Spleen (tissue), 11 donors: ENCODE measurements at regions not wholly inside any gene's neighbourhood (a gene's known extent, or its start where the extent isn't known, plus 50 kb on each side); places are given as distances from the start of the nearest gene placed in this dataset.
"Not testable (repeated sequence)": the region's sequence is repeated elsewhere in the genome, so short reads cannot be mapped to it uniquely, and the experiment has no call there.

Experiments
- DNase-seq: peaks from one replicate; pipeline ENCODE4 v3.0.0-alpha.2; 2020
- H3K27ac ChIP-seq, 8 donors: fragments of 200-600 bp; sonication (generic) in 7 of 8; 1 replicate in 4 of 8; 2 replicates in 4 of 8; pipeline versions ENCODE4 v1.5.0 to v1.8.0; 2016 to 2021; ENCODE audit warnings: inconsistent platforms in 4 of 8, mild to moderate bottlenecking in 4 of 8, moderate library complexity in 1 of 8
- H3K27me3 ChIP-seq, 7 donors: fragments of 200-600 bp; sonication (generic) in 6 of 7; replicated peaks in 1 of 7; 1 replicate in 4 of 7; 2 replicates in 3 of 7; pipeline versions ENCODE4 v1.5.0 to v1.8.0; 2016 to 2021; ENCODE audit warnings: inconsistent platforms in 3 of 7, mild to moderate bottlenecking in 1 of 7
- H3K36me3 ChIP-seq, 6 donors: fragments of 200-600 bp; sonication (generic) in 5 of 6; 1 replicate in 4 of 6; 2 replicates in 2 of 6; pipeline versions ENCODE4 v1.5.0 to v1.8.0; 2016 to 2021; ENCODE audit warnings: inconsistent platforms in 2 of 6
- H3K4me1 ChIP-seq, 6 donors: fragments of 200-600 bp; sonication (generic) in 5 of 6; 1 replicate in 3 of 6; 2 replicates in 3 of 6; pipeline versions ENCODE4 v1.5.0 to v1.8.0; 2016 to 2021; ENCODE audit warnings: inconsistent platforms in 3 of 6
- H3K4me3 ChIP-seq, 8 donors: fragments of 200-600 bp; sonication (generic) in 7 of 8; 1 replicate in 4 of 8; 2 replicates in 4 of 8; pipeline versions ENCODE4 v1.5.0 to v1.8.0; 2016 to 2021; ENCODE audit warnings: inconsistent platforms in 4 of 8, mild to moderate bottlenecking in 4 of 8, moderate library complexity in 2 of 8
- H3K9me3 ChIP-seq, 8 donors: fragments of 200-600 bp; sonication (generic) in 7 of 8; 1 replicate in 4 of 8; 2 replicates in 4 of 8; pipeline versions ENCODE4 v1.5.0 to v1.8.0; 2016 to 2021; ENCODE audit warnings: inconsistent platforms in 4 of 8
- POLR2A ChIP-seq, 3 donors: fragments of 450-650 bp; IDR thresholded peaks; one replicate each; pipeline ENCODE4 v1.5.1; 2017; ENCODE audit warnings: antibody characterized with exemption in 3 of 3, mild to moderate bottlenecking in 1 of 3
- POLR2AphosphoS5 ChIP-seq, 3 donors: sonication (generic); formaldehyde crosslinking; IDR thresholded peaks; one replicate each; pipeline ENCODE4 v1.5.1; 2017; ENCODE audit warnings: antibody characterized with exemption in 3 of 3
- WGBS, 5 donors: extraction: QIAGEN DNeasy Blood & Tissue Kit in 3 of 5; methylation state at CpG; one replicate each; pipeline versions ENCODE4 v1.1.5 to v1.1.7; 2013 to 2018; 5-methylcytosine and 5-hydroxymethylcytosine counted together
- intact Hi-C: fragments of 100-400 bp; cut with DNase I; formaldehyde crosslinking; loops from one replicate; pipeline ENCODE4 v1.15.0; 2023; ENCODE audit warnings: low total_unique reads
- TF ChIP-seq, protein P1 (sequence below), 11 experiments: fragments of 200-600 bp in 7 of 11; fragments of 450-650 bp in 4 of 11; sonication (generic) in 4 of 11; IDR thresholded peaks in 8 of 11; conservative IDR thresholded peaks in 3 of 11; 1 replicate in 7 of 11; 2 replicates in 4 of 11; pipeline versions ENCODE4 v1.4.0 to v1.8.0; 2016 to 2021; ENCODE audit warnings: antibody characterized with exemption in 11 of 11, inconsistent platforms in 4 of 11, mild to moderate bottlenecking in 1 of 11
- donor health status: healthy with polysubstance abuse.
- donor health status: DM: no; HTN: no; CAD: no; lungs with moderate emphysema.
- donor health status: DM: no; HTN: no; CAD: no.
- donor health status: Bipolar disorder and iron deficiency.
- donor health status: healthy.
- donor health status: DM: no; HTN: no; CAD: no.
- donor health status: DM: yes; HTN: yes; CAD: no.

- Histone ChIP-seq H3K9me3 (peaks cover 0 to 8% (median 3%) of the 10 kb centered on the region in 8 donors), H3K4me1 (peaks cover 0 to 5% (median 0%) of the 10 kb centered on the region in 6 donors), H3K36me3 (no peaks in the 10 kb centered on the region), H3K27ac (no peak overlapping the region), H3K4me3 (no peak overlapping the region), H3K27me3 (no peaks in the 10 kb centered on the region)
- no peak for DNase-seq
- intact Hi-C loops, result no loop called here
- TF ChIP-seq POLR2AphosphoS5 (IDR thresholded peaks at IDR 0.05) (no peak), POLR2A (IDR thresholded peaks at IDR 0.05) (no peak)
- TF ChIP-seq, protein P1, sequence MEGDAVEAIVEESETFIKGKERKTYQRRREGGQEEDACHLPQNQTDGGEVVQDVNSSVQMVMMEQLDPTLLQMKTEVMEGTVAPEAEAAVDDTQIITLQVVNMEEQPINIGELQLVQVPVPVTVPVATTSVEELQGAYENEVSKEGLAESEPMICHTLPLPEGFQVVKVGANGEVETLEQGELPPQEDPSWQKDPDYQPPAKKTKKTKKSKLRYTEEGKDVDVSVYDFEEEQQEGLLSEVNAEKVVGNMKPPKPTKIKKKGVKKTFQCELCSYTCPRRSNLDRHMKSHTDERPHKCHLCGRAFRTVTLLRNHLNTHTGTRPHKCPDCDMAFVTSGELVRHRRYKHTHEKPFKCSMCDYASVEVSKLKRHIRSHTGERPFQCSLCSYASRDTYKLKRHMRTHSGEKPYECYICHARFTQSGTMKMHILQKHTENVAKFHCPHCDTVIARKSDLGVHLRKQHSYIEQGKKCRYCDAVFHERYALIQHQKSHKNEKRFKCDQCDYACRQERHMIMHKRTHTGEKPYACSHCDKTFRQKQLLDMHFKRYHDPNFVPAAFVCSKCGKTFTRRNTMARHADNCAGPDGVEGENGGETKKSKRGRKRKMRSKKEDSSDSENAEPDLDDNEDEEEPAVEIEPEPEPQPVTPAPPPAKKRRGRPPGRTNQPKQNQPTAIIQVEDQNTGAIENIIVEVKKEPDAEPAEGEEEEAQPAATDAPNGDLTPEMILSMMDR (IDR thresholded peaks at IDR 0.05 in 8 of 11, conservative IDR thresholded peaks at IDR 0.05 in 3 of 11), result no peak
- 67 to 93% (median 85%) methylated on average over 2 to 5 of the region's 5 CpGs for WGBS, 5 donors
Measured at GRCh38 chr20:19838468-19838867, 80.4 kb downstream of the RIN2 start.

GRCh38 chr20:19839053-19839452 is 81.0 kb downstream of the RIN2 start:
- Histone ChIP-seq H3K4me3 (no peak overlapping the region), H3K36me3 (no peaks in the 10 kb centered on the region), H3K27ac (no peak overlapping the region), H3K27me3 (no peaks in the 10 kb centered on the region), H3K4me1 (peaks cover 0 to 4% (median 0%) of the 10 kb centered on the region in 6 donors), H3K9me3 (peaks cover 0 to 8% (median 3%) of the 10 kb centered on the region in 8 donors)
- WGBS, 5 donors, result 88 to 97% (median 92%) methylated on average over 9 of the region's 9 CpGs
- intact Hi-C loops, result no loop called here
- no peak for DNase-seq
- TF ChIP-seq, protein P1 (IDR thresholded peaks at IDR 0.05 in 8 of 11, conservative IDR thresholded peaks at IDR 0.05 in 3 of 11), result no peak
- no peak for TF ChIP-seq POLR2A (IDR thresholded peaks at IDR 0.05)
- no peak for TF ChIP-seq POLR2AphosphoS5 (IDR thresholded peaks at IDR 0.05)

GRCh38 chr20:19840111-19840710 is 82.2 kb downstream of the RIN2 start:
- TF ChIP-seq, protein P1 (IDR thresholded peaks at IDR 0.05 in 8 of 11, conservative IDR thresholded peaks at IDR 0.05 in 3 of 11), result no peak
- no peak for TF ChIP-seq POLR2AphosphoS5 (IDR thresholded peaks at IDR 0.05)
- TF ChIP-seq POLR2A (IDR thresholded peaks at IDR 0.05), result no peak
- Histone ChIP-seq H3K27ac (no peak overlapping the region), H3K4me3 (no peak overlapping the region), H3K4me1 (peaks cover 0 to 3% (median 0%) of the 10 kb centered on the region in 6 donors), H3K9me3 (peaks cover 0 to 8% (median 3%) of the 10 kb centered on the region in 8 donors), H3K27me3 (no peaks in the 10 kb centered on the region), H3K36me3 (no peaks in the 10 kb centered on the region)
- WGBS, 5 donors, result 37 to 84% (median 52%) methylated on average over 7 of the region's 7 CpGs
- intact Hi-C loops, result no loop called here
- DNase-seq, result no peak

DNA sequence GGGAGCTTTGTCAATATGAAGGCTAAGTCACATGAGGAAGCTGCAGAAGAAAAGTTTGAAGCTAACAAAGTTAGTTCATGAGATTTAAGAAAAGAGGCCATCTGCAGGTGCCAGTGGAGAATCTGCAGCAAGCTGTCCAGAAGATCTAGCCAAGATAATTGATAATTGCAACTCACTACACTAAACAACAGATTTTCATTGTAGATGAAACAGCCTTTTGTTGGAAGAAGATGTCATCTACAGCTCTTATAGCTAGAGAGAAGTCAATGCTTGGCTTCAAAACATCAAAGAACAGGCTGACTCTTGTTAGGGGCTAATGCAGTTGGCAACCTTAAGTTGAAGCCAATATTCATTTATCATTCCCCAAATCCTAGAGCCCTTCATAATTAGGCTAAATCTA is 83.7 kb downstream of the RIN2 start:
- Histone ChIP-seq H3K9me3 (peaks cover 0 to 8% (median 3%) of the 10 kb centered on the region in 8 donors), H3K36me3 (no peaks in the 10 kb centered on the region), H3K4me1 (no peaks in the 10 kb centered on the region), H3K27me3 (no peaks in the 10 kb centered on the region), H3K27ac (no peak overlapping the region), H3K4me3 (no peak overlapping the region)
- intact Hi-C loops, result no loop called here
- TF ChIP-seq POLR2A (IDR thresholded peaks at IDR 0.05) (no peak), POLR2AphosphoS5 (IDR thresholded peaks at IDR 0.05) (no peak)
- TF ChIP-seq, protein P1 (IDR thresholded peaks at IDR 0.05 in 8 of 11, conservative IDR thresholded peaks at IDR 0.05 in 3 of 11), result no peak
- DNase-seq, result no peak

GRCh38 chr20:19844850-19845249 is 86.8 kb downstream of the RIN2 start:
- intact Hi-C loops, H3K9me3 ChIP-seq, H3K4me3 ChIP-seq: not testable (repeated sequence)

More at GRCh38 chr20:19844850-19845249, 86.8 kb downstream of the RIN2 start:
- H3K36me3 ChIP-seq, H3K27ac ChIP-seq, DNase-seq, H3K27me3 ChIP-seq: not testable (repeated sequence)
- peaks cover 0 to 14% (median 9%) of the 10 kb centered on the region in 6 donors for H3K4me1 ChIP-seq
